SK-N-MC (cell line): ENCODE measurements at regions not wholly inside any gene's neighbourhood (a gene's known extent, or its start where the extent isn't known, plus 50 kb on each side); places are given as distances from the start of the nearest gene placed in this dataset.

Experiments used
- EZH2 ChIP-seq: fragments of 200-600 bp; sonication (generic); IDR thresholded peaks from one replicate; pipeline ENCODE4 v1.6.1; 2017; ENCODE audit warnings: antibody characterized with exemption
- POLR2AphosphoS5 ChIP-seq: IDR thresholded peaks from 2 replicates; pipeline ENCODE4 v1.6.1; 2012; ENCODE audit warnings: mild to moderate bottlenecking, low read depth, low read length, borderline replicate concordance

DNA sequence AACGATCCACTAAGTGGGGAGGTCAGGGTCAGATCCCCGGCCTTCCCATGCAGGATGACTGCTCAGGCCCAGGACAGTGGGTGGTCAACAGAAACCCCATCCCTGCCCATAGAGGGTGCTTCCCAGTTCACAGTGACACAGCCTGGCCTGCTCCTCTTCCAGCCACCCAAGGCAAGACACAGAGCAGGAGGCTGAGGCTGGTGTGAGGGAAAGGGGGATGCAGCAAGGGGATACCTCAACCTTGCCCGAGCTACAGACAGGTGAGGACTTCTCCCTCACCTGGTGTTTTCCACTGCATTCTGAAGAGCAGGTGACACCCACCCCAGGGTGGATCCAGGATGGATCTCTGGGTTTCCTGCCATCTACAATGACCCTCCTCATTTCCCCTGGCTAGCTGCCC lies 106.7 kb downstream of the KIF26A start:
- TF ChIP-seq POLR2AphosphoS5 (no peak), EZH2 (no peak)
